Activated CD4-positive, alpha-beta memory T cell treated with anti-CD3 and anti-CD28 coated beads, Interleukin-2, amount 10 ng/mL, durations not matched to agents 7 days and 5 days (primary cell): ENCODE measurements at regions not wholly inside any gene's neighbourhood (a gene's known extent, or its start where the extent isn't known, plus 50 kb on each side); places are given as distances from the start of the nearest gene placed in this dataset.

ENCODE experiments used
- CTCF ChIA-PET: fragments of 350-600 bp; sonication (Branson Sonifier 250); formaldehyde crosslinking; loops from one replicate; lab custom pipeline; 2021; ENCODE audit warnings: antibody characterized with exemption, inconsistent platforms; lab: Charles Lee
- POLR2A ChIA-PET: fragments of 350-600 bp; sonication (Branson Sonifier 250); formaldehyde crosslinking; loops from one replicate; lab custom pipeline; 2021; ENCODE audit warnings: antibody characterized with exemption; lab: Charles Lee
- DNase-seq: peaks from one replicate; pipeline ENCODE4 v3.0.0-alpha.2; 2020
- H3K27ac Mint-ChIP-seq: one replicate; pipeline ENCODE4 v1.8.0; 2021; ENCODE audit warnings: mild to moderate bottlenecking, mixed read lengths
- H3K27me3 Mint-ChIP-seq: one replicate; pipeline ENCODE4 v1.8.0; 2021; ENCODE audit warnings: mixed read lengths
- H3K36me3 Mint-ChIP-seq: one replicate; pipeline ENCODE4 v1.8.0; 2021; ENCODE audit warnings: low read depth, mixed read lengths
- H3K4me1 Mint-ChIP-seq: one replicate; pipeline ENCODE4 v1.8.0; 2021; ENCODE audit warnings: mixed read lengths
- H3K4me3 Mint-ChIP-seq: one replicate; pipeline ENCODE4 v1.8.0; 2021; ENCODE audit warnings: mild to moderate bottlenecking, mixed read lengths
- H3K9me3 Mint-ChIP-seq: one replicate; pipeline ENCODE4 v1.8.0; 2021; ENCODE audit warnings: mixed read lengths

DNA sequence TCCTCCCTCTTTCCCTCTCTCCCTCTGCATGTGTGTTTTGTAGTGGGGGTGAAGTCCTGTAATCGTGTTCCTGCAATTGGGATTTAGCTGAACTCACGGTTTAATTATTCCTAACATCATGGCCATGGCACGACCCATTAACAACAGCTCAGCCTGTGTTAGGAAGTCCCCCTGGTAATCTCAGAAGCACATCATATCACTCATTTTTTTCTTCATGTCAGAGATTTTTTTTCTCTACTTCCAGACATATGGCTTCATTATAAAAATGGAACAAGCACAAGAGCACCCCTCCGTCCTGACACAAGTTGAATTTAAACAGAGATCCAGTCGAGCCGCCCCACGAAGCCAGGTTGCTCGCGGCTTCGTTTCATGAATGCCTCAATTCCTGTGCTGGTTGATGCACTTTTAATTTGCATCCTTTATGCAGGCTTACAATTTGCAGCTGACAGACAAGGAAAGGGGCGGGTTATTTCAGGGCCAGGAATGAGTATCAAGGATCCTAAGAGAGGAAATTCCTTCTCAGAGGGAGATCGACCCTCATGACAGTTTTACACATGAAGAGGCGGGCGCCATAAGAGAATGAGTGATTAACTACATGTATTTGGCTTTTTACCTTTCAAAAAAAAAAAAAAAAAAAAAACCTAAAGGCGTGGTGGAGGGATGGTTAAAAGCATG is 192.9 kb downstream of the MAF start:
- peaks cover 10% of the 10 kb centered on the region for H3K4me1 Mint-ChIP-seq
- CTCF ChIA-PET: interaction anchor here (0.6 to 1.1 kb wide), 2 partner anchors 131 to 166 kb away, joined by 3 to 4 read pairs; no protein-coding TSS in a partner anchor
- POLR2A ChIA-PET: no interaction called here

DNA sequence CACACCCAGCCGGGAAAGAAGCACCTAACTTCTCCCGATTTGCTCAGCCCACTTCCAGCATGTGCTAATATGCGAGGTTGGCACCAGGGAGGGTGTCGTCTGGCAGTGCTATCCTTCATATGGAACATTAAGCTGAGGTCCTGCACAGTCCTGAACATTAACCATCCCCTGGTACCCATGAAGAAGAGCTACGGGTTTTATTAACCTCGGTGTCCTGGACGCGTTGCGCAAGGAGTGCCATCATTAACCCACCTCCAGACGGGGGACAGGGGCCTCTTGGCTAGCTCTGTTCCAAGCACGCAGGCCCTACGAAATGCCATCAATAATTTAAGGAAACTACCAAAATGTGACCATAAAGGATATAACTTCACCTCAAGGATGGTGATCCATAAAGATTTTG is 193.5 kb downstream of the MAF start:
- Mint-ChIP-seq H3K27me3 (no peaks in the 10 kb centered on the region), H3K36me3 (peaks cover 3% of the 10 kb centered on the region), H3K9me3 (peaks cover 8% of the 10 kb centered on the region), H3K4me3 (no peak overlapping the region), H3K27ac (no peak overlapping the region), H3K4me1 (peaks cover 5% of the 10 kb centered on the region)
- no peak for DNase-seq
- CTCF ChIA-PET: no interaction called here
- POLR2A ChIA-PET: no interaction called here

More for the DNA sequence above, 192.9 kb downstream of the MAF start:
- no peak for DNase-seq
- Mint-ChIP-seq H3K27ac (no peak overlapping the region), H3K9me3 (peaks cover 8% of the 10 kb centered on the region), H3K36me3 (peaks cover 3% of the 10 kb centered on the region), H3K4me3 (no peak overlapping the region), H3K27me3 (no peaks in the 10 kb centered on the region)

DNA sequence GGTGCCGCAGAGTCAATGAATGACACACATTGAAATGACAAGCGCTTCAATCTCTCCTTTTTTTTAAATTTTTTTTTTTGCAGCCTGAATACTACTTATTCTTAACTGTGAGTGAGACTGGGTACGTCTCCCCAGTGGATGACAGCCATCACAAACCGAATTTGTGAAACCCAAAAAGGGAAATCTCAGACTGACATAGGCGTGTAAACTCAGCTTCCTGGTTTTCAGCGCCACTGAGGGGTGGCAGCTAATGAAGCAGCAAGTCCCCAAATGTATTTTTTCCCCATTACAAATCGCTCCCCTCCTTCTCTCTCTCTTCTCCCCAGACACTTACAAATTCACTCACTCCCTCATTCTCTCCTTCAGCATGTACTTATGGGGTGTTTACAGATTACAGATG is 196.0 kb downstream of the MAF start:
- Mint-ChIP-seq H3K27me3 (no peaks in the 10 kb centered on the region), H3K4me3 (no peak overlapping the region), H3K27ac (no peak overlapping the region), H3K4me1 (no peaks in the 10 kb centered on the region), H3K9me3 (peaks cover 8% of the 10 kb centered on the region), H3K36me3 (peaks cover 3% of the 10 kb centered on the region)
- POLR2A ChIA-PET: no interaction called here
- CTCF ChIA-PET: no interaction called here
- no peak for DNase-seq

DNA sequence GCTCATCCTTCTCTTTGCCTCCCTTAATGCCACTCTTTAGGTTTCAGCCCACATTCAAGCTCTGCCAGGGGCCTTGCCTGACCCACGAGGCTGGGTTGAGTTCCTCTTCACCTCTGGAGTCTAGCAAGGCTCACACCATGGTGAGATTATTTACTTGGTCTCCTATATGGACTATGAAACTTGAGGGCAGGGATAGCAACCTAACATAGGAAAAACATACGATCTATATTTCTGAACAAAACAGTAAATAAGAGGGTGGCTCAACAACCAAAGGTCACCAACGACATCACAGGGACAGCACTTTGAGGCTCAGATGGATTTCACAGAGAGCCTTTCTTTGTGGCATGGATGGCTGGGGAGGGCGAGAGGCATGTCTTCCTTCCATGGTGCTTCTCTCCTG is 197.0 kb downstream of the MAF start:
- H3K4me3 Mint-ChIP-seq: no peak overlapping the region
- CTCF ChIA-PET: no interaction called here
- no peaks in the 10 kb centered on the region for H3K4me1 Mint-ChIP-seq
- no peak overlapping the region for H3K27ac Mint-ChIP-seq
- POLR2A ChIA-PET: no interaction called here
- peaks cover 3% of the 10 kb centered on the region for H3K36me3 Mint-ChIP-seq
- peaks cover 8% of the 10 kb centered on the region for H3K9me3 Mint-ChIP-seq
- DNase-seq: no peak
- H3K27me3 Mint-ChIP-seq: no peaks in the 10 kb centered on the region

DNA sequence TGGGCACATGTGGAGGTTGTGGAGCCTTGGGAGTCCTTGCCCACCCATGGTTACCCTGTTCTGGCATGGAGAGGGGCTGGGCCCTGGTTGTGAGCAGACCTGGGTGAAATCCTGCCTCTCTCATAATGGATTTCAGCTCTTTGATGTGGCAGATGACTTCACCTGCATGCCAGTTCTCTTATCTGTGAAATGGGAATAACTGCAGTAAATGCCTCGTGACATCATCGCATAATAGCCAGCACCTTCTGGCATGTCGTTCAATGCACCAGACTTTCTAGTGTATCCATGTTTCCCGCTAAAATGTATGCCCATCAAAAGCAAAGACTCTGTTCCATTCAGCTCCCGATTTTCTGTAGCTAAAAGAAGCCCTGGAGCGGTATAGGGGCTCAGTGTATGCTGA is 197.6 kb downstream of the MAF start:
- no peaks in the 10 kb centered on the region for H3K4me1 Mint-ChIP-seq
- H3K9me3 Mint-ChIP-seq: peaks cover 8% of the 10 kb centered on the region
- H3K27ac Mint-ChIP-seq: no peak overlapping the region
- no peak overlapping the region for H3K4me3 Mint-ChIP-seq
- H3K36me3 Mint-ChIP-seq: peaks cover 3% of the 10 kb centered on the region
- ChIA-PET POLR2A (no interaction called here), CTCF (no interaction called here)
- H3K27me3 Mint-ChIP-seq: no peaks in the 10 kb centered on the region
- no peak for DNase-seq

DNA sequence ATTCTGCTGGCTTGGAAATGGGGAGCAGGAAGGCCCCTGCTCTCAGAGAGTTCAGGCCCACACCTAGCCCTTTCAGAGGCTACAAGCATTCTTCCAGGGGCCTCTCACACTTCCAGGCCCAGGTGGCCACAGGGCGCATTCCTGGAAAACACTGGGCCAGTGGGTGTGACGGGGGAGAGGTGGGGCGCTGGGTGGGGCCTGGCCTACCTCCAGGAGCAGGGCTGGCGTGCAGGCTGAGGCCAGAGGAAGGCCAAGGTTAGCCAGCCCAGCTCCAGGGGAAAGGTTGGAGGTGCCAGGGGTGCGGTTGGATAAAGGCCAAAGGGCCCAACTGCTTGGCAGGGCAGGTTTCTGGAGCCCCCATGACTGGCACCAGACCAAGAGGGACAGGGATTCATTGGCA is 198.2 kb downstream of the MAF start:
- no peak for DNase-seq
- H3K27me3 Mint-ChIP-seq: no peaks in the 10 kb centered on the region
- peaks cover under 1% of the 10 kb centered on the region for H3K36me3 Mint-ChIP-seq
- ChIA-PET CTCF (no interaction called here), POLR2A (no interaction called here)
- H3K9me3 Mint-ChIP-seq: peaks cover 6% of the 10 kb centered on the region
- no peaks in the 10 kb centered on the region for H3K4me1 Mint-ChIP-seq
- H3K4me3 Mint-ChIP-seq: no peak overlapping the region
- H3K27ac Mint-ChIP-seq: no peak overlapping the region

DNA sequence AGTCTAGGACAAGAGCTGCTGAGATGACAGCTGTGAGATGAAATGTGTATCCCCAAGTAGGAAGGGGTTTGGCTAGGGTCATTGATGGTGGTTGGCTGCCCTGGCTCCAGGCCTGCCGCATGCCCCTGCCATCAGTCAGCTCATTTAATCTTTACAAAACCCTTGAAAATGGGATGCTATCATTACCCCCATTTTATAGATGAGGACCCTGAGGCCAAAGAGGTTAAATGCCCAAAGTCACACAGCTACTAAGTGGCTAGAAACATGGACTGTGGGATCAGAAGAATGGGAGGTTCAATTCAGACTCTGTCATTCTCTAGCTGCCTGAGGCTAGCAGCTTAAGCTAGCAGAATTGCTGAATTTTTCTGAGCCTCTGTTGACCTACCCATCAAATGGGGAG is 198.8 kb downstream of the MAF start:
- no peak overlapping the region for H3K27ac Mint-ChIP-seq
- no peaks in the 10 kb centered on the region for H3K27me3 Mint-ChIP-seq
- POLR2A ChIA-PET: no interaction called here
- no peak overlapping the region for H3K4me3 Mint-ChIP-seq
- CTCF ChIA-PET: no interaction called here
- no peak for DNase-seq
- H3K9me3 Mint-ChIP-seq: peaks cover 5% of the 10 kb centered on the region
- H3K4me1 Mint-ChIP-seq: no peaks in the 10 kb centered on the region
- no peaks in the 10 kb centered on the region for H3K36me3 Mint-ChIP-seq

DNA sequence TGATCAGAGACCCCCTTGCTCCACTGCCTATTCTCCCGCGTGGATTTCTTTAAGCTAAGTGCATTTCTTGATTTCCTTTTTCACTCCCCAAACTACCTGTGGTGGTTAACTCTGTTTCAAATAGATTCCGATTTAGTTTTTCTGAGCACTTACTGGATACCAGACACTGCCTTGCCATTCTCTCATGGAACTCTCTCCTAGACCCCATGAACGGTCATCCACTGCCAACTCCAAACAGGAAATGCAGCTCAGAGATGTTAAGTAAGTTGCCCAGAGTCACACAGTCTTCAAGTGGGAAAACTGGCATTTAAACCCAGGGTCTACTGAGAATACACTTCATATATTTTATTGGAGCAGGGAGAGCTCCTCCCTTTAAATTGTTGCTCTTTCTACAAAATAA is 199.4 kb downstream of the MAF start:
- ChIA-PET CTCF (no interaction called here), POLR2A (no interaction called here)
- Mint-ChIP-seq H3K36me3 (no peaks in the 10 kb centered on the region), H3K9me3 (peaks cover 5% of the 10 kb centered on the region), H3K27ac (no peak overlapping the region), H3K4me3 (no peak overlapping the region), H3K27me3 (no peaks in the 10 kb centered on the region), H3K4me1 (no peaks in the 10 kb centered on the region)
- DNase-seq: no peak

DNA sequence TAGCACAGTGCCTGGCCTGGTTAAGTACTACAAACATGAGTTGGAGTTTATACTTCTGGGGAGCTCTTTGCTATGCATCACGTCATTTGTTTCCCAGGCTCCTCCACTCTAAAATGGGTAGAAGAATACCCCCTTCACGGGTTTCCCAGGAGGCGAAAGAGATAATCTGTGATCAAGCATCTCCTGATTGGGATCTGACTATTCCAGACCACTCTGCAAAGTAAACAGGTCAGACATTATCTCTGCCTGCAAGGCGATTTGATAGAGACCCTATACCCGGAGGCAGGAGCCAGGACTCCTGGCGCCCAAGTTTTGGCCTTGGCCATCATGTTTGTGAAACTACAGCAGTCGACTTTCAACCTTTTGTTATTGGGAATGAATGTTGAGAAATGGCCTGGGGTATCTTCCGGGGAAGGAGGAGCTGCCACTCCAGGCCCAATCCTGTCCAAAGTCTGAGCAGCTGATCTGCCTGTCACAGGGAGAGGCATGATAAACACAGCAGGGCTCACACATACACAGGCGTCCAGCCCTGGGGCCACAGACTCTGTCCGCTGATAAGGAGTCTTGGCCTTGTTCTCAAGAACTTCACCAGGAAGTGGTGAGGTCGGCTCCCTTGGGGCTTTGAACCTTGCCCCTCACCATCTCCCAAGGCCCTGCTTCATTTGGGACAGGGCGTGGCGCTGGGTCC is 199.9 kb downstream of the MAF start:
- DNase-seq: no peak
- Mint-ChIP-seq H3K36me3 (no peaks in the 10 kb centered on the region), H3K9me3 (peaks cover 2% of the 10 kb centered on the region), H3K27ac (no peak overlapping the region), H3K4me1 (no peaks in the 10 kb centered on the region), H3K27me3 (no peaks in the 10 kb centered on the region), H3K4me3 (no peak overlapping the region)
- POLR2A ChIA-PET: no interaction called here
- CTCF ChIA-PET: no interaction called here

DNA sequence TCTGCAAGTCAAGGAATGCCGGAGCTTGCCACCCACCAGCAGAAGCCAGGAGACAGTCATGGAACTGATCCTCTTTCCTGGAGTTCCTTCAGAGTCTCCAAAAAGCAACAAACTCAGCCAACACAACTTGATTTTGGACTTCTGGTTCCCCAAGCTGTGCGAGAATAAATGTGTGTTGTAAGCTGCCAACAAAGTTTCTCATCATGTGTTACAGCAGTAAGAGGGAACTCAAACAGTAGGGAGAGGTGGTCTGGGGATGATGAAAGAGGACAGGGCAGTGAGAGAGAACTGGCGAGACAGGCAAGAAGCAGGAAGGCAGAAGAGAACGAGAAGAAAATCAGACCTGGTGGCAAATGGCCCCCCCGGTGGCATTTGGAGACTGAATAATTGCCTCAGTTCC is 204.9 kb downstream of the MAF start:
- Mint-ChIP-seq H3K9me3 (no peaks in the 10 kb centered on the region), H3K27me3 (no peaks in the 10 kb centered on the region), H3K4me3 (no peak overlapping the region), H3K27ac (no peak overlapping the region), H3K4me1 (peaks cover 3% of the 10 kb centered on the region), H3K36me3 (no peaks in the 10 kb centered on the region)
- ChIA-PET POLR2A (no interaction called here), CTCF (no interaction called here)
- DNase-seq: no peak

DNA sequence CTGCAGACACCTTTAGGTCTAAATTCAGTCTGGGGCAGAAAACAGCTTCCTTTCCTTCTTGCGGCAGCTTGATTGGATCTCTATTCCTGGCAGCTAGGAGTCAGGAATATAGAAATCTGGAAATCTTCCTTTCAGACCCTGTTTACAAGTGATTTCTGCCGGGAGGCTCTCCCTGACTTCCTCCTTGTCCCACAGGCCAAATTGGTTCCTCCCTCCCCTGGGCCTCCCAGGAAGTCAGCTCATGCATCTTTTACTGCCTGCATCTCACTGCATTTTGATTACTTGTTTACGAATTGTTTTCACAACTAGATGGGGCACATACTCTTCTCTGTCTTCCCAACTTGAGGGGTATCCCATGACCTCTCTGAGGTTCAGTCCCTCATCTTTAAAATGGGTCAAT is 206.3 kb downstream of the MAF start:
- DNase-seq: no peak
- Mint-ChIP-seq H3K27ac (no peak overlapping the region), H3K27me3 (no peaks in the 10 kb centered on the region), H3K4me1 (peaks cover 3% of the 10 kb centered on the region), H3K4me3 (no peak overlapping the region), H3K9me3 (no peaks in the 10 kb centered on the region), H3K36me3 (no peaks in the 10 kb centered on the region)
- ChIA-PET CTCF (no interaction called here), POLR2A (no interaction called here)

DNA sequence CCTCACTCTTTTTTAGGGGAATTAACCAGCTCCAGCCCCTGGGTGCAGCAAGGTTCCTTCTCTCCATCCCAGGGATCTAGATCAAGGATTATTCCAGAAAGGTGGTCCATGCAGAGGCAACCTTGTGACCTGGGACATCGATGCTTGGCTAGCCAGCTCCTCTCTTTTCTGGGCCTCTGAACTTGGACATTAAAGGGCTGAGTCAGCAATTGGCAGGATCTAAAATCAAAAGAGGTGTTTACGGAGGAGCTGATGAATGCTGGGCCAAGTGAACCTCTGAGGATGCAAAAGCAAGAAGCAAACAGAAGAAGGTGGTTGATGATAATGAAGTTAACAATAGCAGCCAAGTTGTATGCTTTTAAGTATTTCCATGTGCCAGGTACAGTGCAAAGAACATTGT is 207.0 kb downstream of the MAF start:
- CTCF ChIA-PET: no interaction called here
- no peaks in the 10 kb centered on the region for H3K9me3 Mint-ChIP-seq
- POLR2A ChIA-PET: no interaction called here
- no peaks in the 10 kb centered on the region for H3K36me3 Mint-ChIP-seq
- no peak overlapping the region for H3K4me3 Mint-ChIP-seq
- no peaks in the 10 kb centered on the region for H3K27me3 Mint-ChIP-seq
- H3K27ac Mint-ChIP-seq: no peak overlapping the region
- no peak for DNase-seq
- H3K4me1 Mint-ChIP-seq: peaks cover 3% of the 10 kb centered on the region

DNA sequence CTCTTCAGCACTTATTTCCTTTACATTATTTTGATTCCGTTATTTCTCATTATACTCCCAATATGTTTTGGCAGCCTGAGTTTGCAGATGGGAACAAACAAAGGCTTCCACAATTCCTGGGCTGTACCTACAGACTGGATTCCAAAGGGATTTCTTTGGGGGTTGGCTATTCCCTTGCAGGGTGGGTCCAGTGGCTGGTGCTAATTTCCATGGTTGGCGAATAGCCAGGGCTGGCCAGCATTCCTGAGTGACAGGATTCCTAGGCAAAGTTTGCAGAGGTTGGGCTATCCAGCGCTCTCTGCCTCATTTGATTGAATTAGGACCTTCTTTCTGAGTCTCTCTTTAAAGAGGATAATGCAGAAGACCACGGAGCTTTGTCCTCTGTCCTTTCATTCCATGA is 207.4 kb downstream of the MAF start:
- H3K36me3 Mint-ChIP-seq: no peaks in the 10 kb centered on the region
- no peak for DNase-seq
- ChIA-PET POLR2A (no interaction called here), CTCF (no interaction called here)
- H3K27ac Mint-ChIP-seq: no peak overlapping the region
- no peaks in the 10 kb centered on the region for H3K27me3 Mint-ChIP-seq
- H3K4me3 Mint-ChIP-seq: no peak overlapping the region
- peaks cover 3% of the 10 kb centered on the region for H3K4me1 Mint-ChIP-seq
- no peaks in the 10 kb centered on the region for H3K9me3 Mint-ChIP-seq

DNA sequence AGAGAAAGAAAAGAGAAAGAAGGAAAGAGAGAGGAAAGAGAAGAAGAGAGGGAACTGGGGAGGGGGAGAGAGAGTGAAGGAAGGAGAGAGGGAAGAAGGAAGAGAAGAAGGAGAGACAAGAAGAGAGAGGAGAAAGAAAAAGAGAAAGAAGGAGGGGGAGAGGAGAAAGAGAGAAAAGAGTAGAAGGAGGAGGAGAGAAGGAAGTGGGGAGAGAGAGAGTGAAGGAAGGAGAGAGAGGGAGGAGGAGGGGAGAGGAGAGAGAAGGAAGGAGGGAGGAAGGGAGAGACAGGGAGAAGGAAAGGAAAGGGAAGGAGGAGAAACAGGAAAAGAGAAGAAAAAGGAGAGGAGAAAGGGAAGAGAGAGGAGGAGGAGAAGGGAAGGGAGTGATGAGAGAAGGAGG is 208.5 kb downstream of the MAF start:
- no peaks in the 10 kb centered on the region for H3K27me3 Mint-ChIP-seq
- POLR2A ChIA-PET: no interaction called here
- peaks cover 3% of the 10 kb centered on the region for H3K4me1 Mint-ChIP-seq
- H3K4me3 Mint-ChIP-seq: no peak overlapping the region
- DNase-seq: no peak
- CTCF ChIA-PET: no interaction called here
- H3K27ac Mint-ChIP-seq: no peak overlapping the region
- no peaks in the 10 kb centered on the region for H3K36me3 Mint-ChIP-seq
- H3K9me3 Mint-ChIP-seq: no peaks in the 10 kb centered on the region
